ENCODE measurements at regions not wholly inside any gene's neighbourhood (a gene's known extent, or its start where the extent isn't known, plus 50 kb on each side); places are given as distances from the start of the nearest gene placed in this dataset.
"Not testable (repeated sequence)": the region's sequence is repeated elsewhere in the genome, so short reads cannot be mapped to it uniquely, and the experiment has no call there.

DNA sequence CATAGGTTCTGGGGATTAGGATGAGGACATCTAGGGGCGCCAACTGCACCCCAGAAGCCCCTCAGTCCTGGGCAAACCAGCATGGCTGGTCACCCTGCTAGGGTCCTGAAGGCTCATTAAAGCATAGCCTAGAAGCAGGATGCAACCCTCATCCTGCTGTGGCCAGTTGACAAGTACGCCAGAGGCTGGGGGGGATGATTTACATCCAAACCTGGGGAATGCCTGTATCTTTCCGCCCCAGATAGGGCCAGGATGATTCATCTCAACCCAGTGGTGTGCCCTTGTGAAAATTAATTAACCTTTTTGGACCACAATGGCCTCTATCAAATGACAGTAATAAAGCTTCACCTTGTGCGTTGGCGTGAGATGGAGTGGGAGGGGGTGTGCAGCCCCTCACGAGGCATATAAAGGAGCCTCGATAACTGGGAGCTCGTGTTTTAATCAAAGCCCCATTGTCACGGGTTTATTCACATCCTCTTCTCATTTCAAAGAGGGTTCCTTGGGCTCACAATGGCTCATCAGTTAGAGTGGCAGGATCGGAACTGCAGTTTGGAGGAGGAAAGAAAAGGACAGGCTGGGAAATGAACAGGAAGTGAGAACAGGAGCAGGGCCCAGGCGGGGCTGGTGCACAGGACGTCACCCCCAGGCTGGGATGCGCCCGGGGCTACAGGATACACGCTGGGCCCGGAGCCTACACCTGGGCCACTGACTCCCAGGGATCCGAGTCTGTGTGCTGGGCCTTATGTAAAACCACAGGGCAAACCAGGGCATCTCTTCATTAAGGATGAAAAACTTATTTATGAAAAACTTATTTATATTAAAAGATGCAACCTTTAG lies 121.8 kb upstream of the PHACTR3 start:
- Histone ChIP-seq H3K4me3 (ENCODE audit: low read length in 2 of 2) (no peak overlapping the region), H3K36me3 (ENCODE audit: insufficient read depth, low read length) (no peaks in the 10 kb centered on the region), H3K27me3 (ENCODE audit: insufficient read depth, low read length) (no peaks in the 10 kb centered on the region), H3K9me3 (ENCODE audit: control insufficient read depth in 1 of 2, low read length in 2 of 2) (no peaks in the 10 kb centered on the region), H3K27ac (ENCODE audit: low read depth, low read length) (no peak overlapping the region), H3K4me1 (ENCODE audit: insufficient read depth, low read length) (no peaks in the 10 kb centered on the region)
- no peaks in the 10 kb centered on the region for H3K9me3 Mint-ChIP-seq
- no peak overlapping the region for H3K27ac Mint-ChIP-seq
- H3K36me3 Mint-ChIP-seq, result no peaks in the 10 kb centered on the region
- no peak for DNase-seq
- H3K27me3 Mint-ChIP-seq, result peaks cover 10 to 24% of the 10 kb centered on the region in 2 donors
- ChIA-PET CTCF (ENCODE audit: partially characterized antibody) (no interaction called here), POLR2A (ENCODE audit: partially characterized antibody) (no interaction called here)
- H3K4me3 Mint-ChIP-seq, result no peak overlapping the region
- H3K4me1 Mint-ChIP-seq, result no peaks in the 10 kb centered on the region
- intact Hi-C loops (cut with micrococcal nuclease), result no loop called here

DNA sequence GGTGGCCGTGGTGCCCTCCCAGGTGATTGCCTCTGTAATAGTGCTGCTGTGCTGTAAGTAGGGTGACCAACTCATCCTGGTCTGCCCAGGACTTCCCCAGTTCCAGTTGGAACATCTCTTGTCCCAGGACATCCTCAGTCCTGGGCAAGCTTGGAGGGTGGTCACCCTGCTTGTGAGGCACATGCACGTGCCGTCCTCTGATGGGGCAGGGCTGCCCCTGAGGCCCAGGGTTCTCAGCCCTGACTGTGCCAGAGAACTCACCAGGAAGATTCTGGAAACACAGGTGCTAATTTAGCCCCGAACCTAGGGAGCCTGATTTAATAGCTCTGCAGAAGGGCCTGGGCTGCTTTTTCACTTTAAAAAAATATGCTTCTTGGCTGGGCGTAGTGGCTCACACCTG lies 120.9 kb upstream of the PHACTR3 start:
- no peak overlapping the region for H3K27ac ChIP-seq (ENCODE audit: low read depth, low read length)
- no peaks in the 10 kb centered on the region for H3K9me3 ChIP-seq (ENCODE audit: control insufficient read depth in 1 of 2, low read length in 2 of 2)
- Mint-ChIP-seq H3K4me3 (no peak overlapping the region), H3K27ac (no peak overlapping the region), H3K9me3 (no peaks in the 10 kb centered on the region), H3K27me3 (peaks cover 9 to 24% of the 10 kb centered on the region in 2 donors), H3K36me3 (no peaks in the 10 kb centered on the region), H3K4me1 (no peaks in the 10 kb centered on the region)
- no peak overlapping the region for H3K4me3 ChIP-seq (ENCODE audit: low read length in 2 of 2)
- no peak for DNase-seq
- intact Hi-C loops (cut with micrococcal nuclease), result no loop called here
- H3K27me3 ChIP-seq (ENCODE audit: insufficient read depth, low read length), result no peaks in the 10 kb centered on the region
- ChIA-PET POLR2A (ENCODE audit: partially characterized antibody) (no interaction called here), CTCF (ENCODE audit: partially characterized antibody) (no interaction called here)
- no peaks in the 10 kb centered on the region for H3K4me1 ChIP-seq (ENCODE audit: insufficient read depth, low read length)
- no peaks in the 10 kb centered on the region for H3K36me3 ChIP-seq (ENCODE audit: insufficient read depth, low read length)

DNA sequence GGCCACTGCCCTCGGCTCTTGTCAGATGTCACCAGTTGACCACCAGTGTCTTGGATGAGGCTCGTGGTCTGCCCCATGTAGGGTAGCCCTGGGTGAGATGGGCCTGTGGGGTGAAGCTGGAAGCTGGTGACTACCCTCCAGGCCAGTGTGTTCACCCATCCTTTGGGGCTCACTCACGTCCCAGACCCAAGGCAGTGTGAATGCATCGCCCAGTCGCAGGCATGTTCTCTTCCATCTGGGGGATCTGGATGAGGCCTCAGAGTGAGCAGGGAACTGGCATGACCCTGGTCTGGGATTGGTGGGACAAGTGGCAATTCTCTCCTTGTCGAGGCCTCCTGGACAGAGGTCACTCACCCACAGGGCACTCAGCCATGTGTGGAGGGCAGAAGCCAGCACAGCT lies 120.1 kb upstream of the PHACTR3 start:
- H3K36me3 Mint-ChIP-seq, result no peaks in the 10 kb centered on the region
- POLR2A ChIA-PET (ENCODE audit: partially characterized antibody), result no interaction called here
- H3K27me3 Mint-ChIP-seq, result peaks cover 9 to 24% of the 10 kb centered on the region in 2 donors
- H3K27ac Mint-ChIP-seq, result no peak overlapping the region
- Histone ChIP-seq H3K36me3 (ENCODE audit: insufficient read depth, low read length) (no peaks in the 10 kb centered on the region), H3K4me1 (ENCODE audit: insufficient read depth, low read length) (no peaks in the 10 kb centered on the region), H3K27me3 (ENCODE audit: insufficient read depth, low read length) (no peaks in the 10 kb centered on the region), H3K4me3 (ENCODE audit: low read length in 2 of 2) (no peak overlapping the region), H3K9me3 (ENCODE audit: control insufficient read depth in 1 of 2, low read length in 2 of 2) (no peaks in the 10 kb centered on the region), H3K27ac (ENCODE audit: low read depth, low read length) (no peak overlapping the region)
- H3K4me3 Mint-ChIP-seq, result no peak overlapping the region
- no peaks in the 10 kb centered on the region for H3K9me3 Mint-ChIP-seq
- no peak for DNase-seq
- intact Hi-C loops (cut with micrococcal nuclease), result no loop called here
- no peaks in the 10 kb centered on the region for H3K4me1 Mint-ChIP-seq
- CTCF ChIA-PET (ENCODE audit: partially characterized antibody), result no interaction called here

- Histone ChIP-seq H3K4me1 (ENCODE audit: insufficient read depth, low read length) (no peaks in the 10 kb centered on the region), H3K36me3 (ENCODE audit: insufficient read depth, low read length) (no peaks in the 10 kb centered on the region), H3K9me3 (ENCODE audit: control insufficient read depth in 1 of 2, low read length in 2 of 2) (no peaks in the 10 kb centered on the region), H3K27ac (ENCODE audit: low read depth, low read length) (no peak overlapping the region), H3K27me3 (ENCODE audit: insufficient read depth, low read length) (no peaks in the 10 kb centered on the region), H3K4me3 (ENCODE audit: low read length in 2 of 2) (no peak overlapping the region)
- Mint-ChIP-seq H3K27ac (no peak overlapping the region), H3K27me3 (peaks cover 9 to 19% of the 10 kb centered on the region in 2 donors), H3K4me3 (no peak overlapping the region), H3K4me1 (no peaks in the 10 kb centered on the region), H3K9me3 (no peaks in the 10 kb centered on the region), H3K36me3 (no peaks in the 10 kb centered on the region)
- intact Hi-C loops (cut with micrococcal nuclease), result no loop called here
- CTCF ChIA-PET (ENCODE audit: partially characterized antibody), result interaction anchor here (1.4 kb wide), 1 partner anchor 10 kb away, joined by 4 read pairs; no protein-coding TSS in a partner anchor
- DNase-seq, result no peak
- POLR2A ChIA-PET (ENCODE audit: partially characterized antibody), result no interaction called here
Measured at GRCh38 chr20:59485576-59486454, 118.5 kb upstream of the PHACTR3 start.

DNA sequence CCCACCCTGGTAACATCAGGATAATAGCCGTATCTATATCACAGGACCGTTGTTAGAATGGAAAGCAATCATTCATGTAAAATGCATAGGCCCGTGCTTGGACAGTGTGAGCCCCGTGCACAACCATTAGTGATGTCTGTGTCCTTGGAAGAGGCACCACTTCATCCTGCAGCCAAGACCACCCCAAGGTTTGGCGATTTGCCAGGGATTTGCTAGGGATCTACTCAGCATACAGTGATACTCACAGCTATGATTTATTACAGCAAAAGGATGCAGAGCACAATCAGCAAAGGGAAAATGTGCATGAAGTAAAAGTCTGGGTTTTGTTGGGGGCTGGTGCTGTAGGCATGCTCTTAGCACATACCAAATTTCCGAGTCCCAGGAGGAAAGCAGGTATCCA lies 115.9 kb upstream of the PHACTR3 start:
- H3K27me3 Mint-ChIP-seq; H3K4me1 Mint-ChIP-seq; H3K27me3 ChIP-seq (ENCODE audit: insufficient read depth, low read length); H3K36me3 ChIP-seq (ENCODE audit: insufficient read depth, low read length); POLR2A ChIA-PET (ENCODE audit: partially characterized antibody); H3K36me3 Mint-ChIP-seq; H3K9me3 Mint-ChIP-seq; H3K27ac Mint-ChIP-seq; DNase-seq; H3K4me1 ChIP-seq (ENCODE audit: insufficient read depth, low read length); H3K27ac ChIP-seq (ENCODE audit: low read depth, low read length); H3K4me3 Mint-ChIP-seq; CTCF ChIA-PET (ENCODE audit: partially characterized antibody); intact Hi-C loops (cut with micrococcal nuclease); H3K9me3 ChIP-seq (ENCODE audit: control insufficient read depth in 1 of 2, low read length in 2 of 2); H3K4me3 ChIP-seq (ENCODE audit: low read length in 2 of 2): not testable (repeated sequence)

DNA sequence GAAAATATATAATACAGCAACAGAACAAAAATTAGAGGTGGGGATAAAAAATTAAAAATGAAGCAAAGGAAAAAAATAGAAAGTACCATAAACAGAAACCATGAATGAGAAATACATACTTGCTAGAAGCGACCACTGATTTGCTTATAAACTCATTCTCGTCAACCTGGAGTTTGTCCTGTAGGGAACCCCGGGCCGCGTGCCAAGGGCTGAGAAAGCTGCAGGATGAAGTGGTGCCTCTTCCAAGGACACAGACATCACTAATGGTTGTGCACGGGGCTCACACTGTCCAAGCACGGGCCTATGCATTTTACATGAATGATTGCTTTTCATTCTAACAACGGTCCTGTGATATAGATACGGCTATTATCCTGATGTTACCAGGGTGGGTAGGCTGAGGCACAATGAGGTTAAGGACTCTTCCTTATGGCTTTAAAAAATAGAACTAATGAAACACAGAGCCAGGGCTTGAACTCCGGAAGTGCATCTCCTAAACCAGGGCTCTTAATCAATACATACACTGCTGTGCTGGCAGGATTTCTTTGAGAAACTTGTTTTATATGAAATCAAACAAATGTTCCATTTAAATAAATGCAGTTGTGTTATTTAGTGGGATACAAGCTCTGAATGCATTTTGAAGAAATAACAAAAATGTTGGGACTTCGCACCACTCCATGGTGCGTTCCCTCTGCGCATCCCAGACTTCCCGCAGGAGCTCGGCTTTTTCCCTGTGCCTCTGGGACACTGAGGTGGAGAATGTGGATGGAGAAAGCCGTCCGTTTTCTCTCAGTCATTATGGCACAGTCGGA lies 113.9 kb upstream of the PHACTR3 start:
- POLR2A ChIA-PET (ENCODE audit: partially characterized antibody); H3K27me3 ChIP-seq (ENCODE audit: insufficient read depth, low read length); H3K27ac Mint-ChIP-seq; DNase-seq; H3K27ac ChIP-seq (ENCODE audit: low read depth, low read length); H3K4me1 Mint-ChIP-seq; H3K27me3 Mint-ChIP-seq; H3K36me3 ChIP-seq (ENCODE audit: insufficient read depth, low read length); H3K9me3 Mint-ChIP-seq; H3K9me3 ChIP-seq (ENCODE audit: control insufficient read depth in 1 of 2, low read length in 2 of 2); H3K4me3 ChIP-seq (ENCODE audit: low read length in 2 of 2); H3K4me1 ChIP-seq (ENCODE audit: insufficient read depth, low read length); H3K36me3 Mint-ChIP-seq; H3K4me3 Mint-ChIP-seq: not testable (repeated sequence)
- intact Hi-C loops (cut with micrococcal nuclease), result loop anchor here (10.0 kb wide), 1 partner anchor 406 kb away; no protein-coding TSS in a partner anchor
- CTCF ChIA-PET (ENCODE audit: partially characterized antibody), result interaction anchor here (0.8 to 1.4 kb wide), 3 partner anchors 9 to 14 kb away, joined by 3 read pairs; no protein-coding TSS in a partner anchor

DNA sequence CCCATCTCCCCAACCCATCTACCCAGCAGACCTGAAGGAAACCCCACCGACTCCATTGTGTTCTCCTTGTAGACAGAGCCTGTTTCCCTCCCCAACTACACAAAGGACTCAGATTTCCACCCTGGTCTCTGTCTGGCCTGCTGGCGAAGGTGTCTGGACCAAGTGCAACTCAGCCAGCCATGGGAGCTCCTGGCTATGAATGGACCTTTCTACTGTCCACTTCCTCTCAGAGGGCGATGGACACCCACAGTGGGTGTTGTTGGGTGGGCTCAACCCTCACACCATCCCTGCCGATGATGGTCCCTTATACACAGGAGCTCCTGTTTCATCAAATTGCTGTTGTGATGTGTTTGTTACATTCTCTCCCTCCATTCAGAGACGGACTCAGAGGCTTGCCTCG lies 112.5 kb upstream of the PHACTR3 start:
- no peak for DNase-seq
- Mint-ChIP-seq H3K27me3 (peaks cover 8 to 12% of the 10 kb centered on the region in 2 donors), H3K36me3 (no peaks in the 10 kb centered on the region), H3K9me3 (no peaks in the 10 kb centered on the region), H3K27ac (no peak overlapping the region), H3K4me3 (no peak overlapping the region), H3K4me1 (peaks cover 0 to 2% (median 0%) of the 10 kb centered on the region in 4 donors)
- H3K4me1 ChIP-seq (ENCODE audit: insufficient read depth, low read length), result no peaks in the 10 kb centered on the region
- no peaks in the 10 kb centered on the region for H3K9me3 ChIP-seq (ENCODE audit: control insufficient read depth in 1 of 2, low read length in 2 of 2)
- no peaks in the 10 kb centered on the region for H3K36me3 ChIP-seq (ENCODE audit: insufficient read depth, low read length)
- ChIA-PET POLR2A (ENCODE audit: partially characterized antibody) (no interaction called here), CTCF (ENCODE audit: partially characterized antibody) (interaction anchor here (1.2 kb wide), 1 partner anchor 9 kb away, joined by 3 read pairs; no protein-coding TSS in a partner anchor)
- no peak overlapping the region for H3K4me3 ChIP-seq (ENCODE audit: low read length in 2 of 2)
- no peak overlapping the region for H3K27ac ChIP-seq (ENCODE audit: low read depth, low read length)
- intact Hi-C loops (cut with micrococcal nuclease), result loop anchor here (10.0 kb wide), 1 partner anchor 407 kb away; no protein-coding TSS in a partner anchor
- peaks cover 6% of the 10 kb centered on the region for H3K27me3 ChIP-seq (ENCODE audit: insufficient read depth, low read length)

Measured in CD4-positive, alpha-beta memory T cell (primary cell).